K562 (cell line): ENCODE measurements at regions not wholly inside any gene's neighbourhood (a gene's known extent, or its start where the extent isn't known, plus 50 kb on each side); places are given as distances from the start of the nearest gene placed in this dataset.

Experiments
- ATAC-seq: fragments of 200-7000 bp; cut with Tn5 transposase; 3 replicates; pipeline ENCODE4 v1.9.1; 2020; ENCODE audit warnings: moderate library complexity
- BruUV-seq: library from RNA; stranded (reverse); fragments of 400-500 nt; replicated peaks from 2 replicates; lab custom pipeline; 2021; lab: Mats Ljungman, UMichigan
- CTCF ChIA-PET: fragments of 300-600 bp; formaldehyde crosslinking; extraction: SDS; loops from one replicate; lab custom pipeline; 2021; ENCODE audit warnings: low intra/inter-chr PET ratio; lab: Yijun Ruan, JAX
- POLR2A ChIA-PET: fragments of 300-600, 350-650 bp; sonication (Branson Sonifier 250); formaldehyde crosslinking; extraction: SDS; loops from one replicate; lab custom pipeline; 2021; ENCODE audit warnings: antibody characterized with exemption, inconsistent platforms; lab: Yijun Ruan, JAX
- DNase-seq, 4 experiments: peaks; one replicate each; pipeline versions ENCODE4 v3.0.0 to v3.0.0-alpha.2; 2011 to 2018; ENCODE audit warnings: low spot score in 3 of 4, mixed read lengths in 3 of 4; ENCODE audit errors: extremely low read depth in 1 of 4
- FAIRE-seq: peaks from 2 replicates; lab custom pipeline; 2011; peaks lifted over from hg19 to GRCh38; lab: Jason Lieb, UNC
- H2AFZ ChIP-seq: 2 replicates; pipeline ENCODE4 v1.6.0; 2011; ENCODE audit warnings: low read depth, low read length, control low read depth, inconsistent platforms
- H3K27ac ChIP-seq: fragments of 200-600 bp; 3 replicates; pipeline ENCODE4 v1.8.0; 2011; ENCODE audit warnings: low read depth, mild to moderate bottlenecking, control low read depth, inconsistent platforms, low read length, moderate library complexity, mixed read lengths; ENCODE audit errors: extremely low read depth
- H3K27me3 ChIP-seq, 2 experiments: fragments of 300-600 bp in 1 of 2; 2 replicates in 1 of 2; 3 replicates in 1 of 2; pipeline versions ENCODE4 v1.6.0 to v1.8.0; 2011; ENCODE audit warnings: inconsistent platforms in 2 of 2, low read length in 2 of 2, mild to moderate bottlenecking in 1 of 2, mixed read lengths in 1 of 2, moderate library complexity in 1 of 2; ENCODE audit not compliant: control insufficient read depth in 2 of 2, insufficient read depth in 2 of 2
- H3K36me3 ChIP-seq: fragments of 300-600 bp; 3 replicates; pipeline ENCODE4 v1.8.0; 2011; ENCODE audit warnings: mild to moderate bottlenecking, low read length, inconsistent platforms; ENCODE audit not compliant: control insufficient read depth, insufficient read depth
- H3K4me1 ChIP-seq, 2 experiments: fragments of 200-600 bp in 1 of 2; replicated peaks in 1 of 2; 2 replicates in 1 of 2; 3 replicates in 1 of 2; pipeline versions ENCODE4 v1.5.1 to v1.8.0; 2011; ENCODE audit warnings: inconsistent platforms in 2 of 2, low read length in 2 of 2, mild to moderate bottlenecking in 1 of 2, mixed read lengths in 1 of 2, moderate library complexity in 1 of 2; ENCODE audit not compliant: control insufficient read depth in 2 of 2, insufficient read depth in 2 of 2
- H3K4me2 ChIP-seq: 2 replicates; pipeline ENCODE4 v1.6.1; 2011; ENCODE audit warnings: low read length, control low read depth, inconsistent platforms, mixed read lengths; ENCODE audit not compliant: insufficient read depth
- H3K4me3 ChIP-seq: fragments of 200-600 bp; sonication (generic), shearing (Covaris generic); 2 replicates; pipeline ENCODE4 v1.5.1; 2016; ENCODE audit warnings: control low read depth, inconsistent platforms
- H3K79me2 ChIP-seq: fragments of 200-600 bp; 3 replicates; pipeline ENCODE4 v1.8.0; 2011; ENCODE audit warnings: low read length, inconsistent platforms; ENCODE audit not compliant: control insufficient read depth, insufficient read depth
- H3K9ac ChIP-seq, 2 experiments: 2 replicates each; pipeline versions ENCODE4 v1.6.0 to v1.6.1; 2011; ENCODE audit warnings: low read depth in 2 of 2, low read length in 2 of 2, control low read depth in 1 of 2, inconsistent platforms in 1 of 2, mild to moderate bottlenecking in 1 of 2, mixed read lengths in 1 of 2; ENCODE audit not compliant: insufficient read depth in 1 of 2
- H3K9me1 ChIP-seq: one replicate; pipeline ENCODE4 v1.6.0; 2011; ENCODE audit warnings: inconsistent platforms, mild to moderate bottlenecking, low read length, moderate library complexity; ENCODE audit not compliant: control insufficient read depth, insufficient read depth
- H3K9me3 ChIP-seq: replicated peaks from 2 replicates; pipeline ENCODE4 v1.5.1; 2011; ENCODE audit warnings: low read depth, low read length, inconsistent platforms; ENCODE audit not compliant: control insufficient read depth, insufficient read depth
- H4K20me1 ChIP-seq: replicated peaks from 2 replicates; pipeline ENCODE4 v1.6.1; 2011; ENCODE audit warnings: low read length, inconsistent platforms, mixed read lengths; ENCODE audit not compliant: control insufficient read depth, insufficient read depth
- BMI1 ChIP-seq: fragments of 150-350 bp; IDR thresholded peaks from 2 replicates; pipeline ENCODE4 v1.6.1; 2014; ENCODE audit warnings: low read length
- CBX1 ChIP-seq: sonication (generic); IDR thresholded peaks from 2 replicates; pipeline ENCODE4 v1.6.1; 2016; ENCODE audit warnings: antibody characterized with exemption, low read depth, mild to moderate bottlenecking
- CREM ChIP-seq: IDR thresholded peaks from 2 replicates; pipeline ENCODE4 v1.6.1; 2014; ENCODE audit warnings: antibody characterized with exemption, low read depth
- CTCFL ChIP-seq: IDR thresholded peaks from 2 replicates; pipeline ENCODE4 v1.6.1; 2011; ENCODE audit warnings: borderline replicate concordance, low read depth, mild to moderate bottlenecking, moderate library complexity, low read length; ENCODE audit not compliant: insufficient read depth, poor library complexity, severe bottlenecking
- IRF1 ChIP-seq: sonication (generic); formaldehyde crosslinking; IDR thresholded peaks from 2 replicates; pipeline ENCODE4 v1.8.0; 2022; ENCODE audit warnings: missing genetic modification reagents, mild to moderate bottlenecking, borderline replicate concordance
- IRF9 ChIP-seq: fragments of 450-650 bp; IDR thresholded peaks from 2 replicates; pipeline ENCODE4 v1.6.1; 2016; ENCODE audit warnings: missing biosample characterization, missing genetic modification characterization
- OTX1 ChIP-seq: fragments of 450-650 bp; formaldehyde crosslinking; IDR thresholded peaks from 2 replicates; pipeline ENCODE4 v1.4.0; 2022; ENCODE audit warnings: mild to moderate bottlenecking
- ZHX1 ChIP-seq: fragments of 150-350 bp; conservative IDR thresholded peaks from 2 replicates; pipeline ENCODE4 v1.6.1; 2014; ENCODE audit warnings: low read length
- ZNF75A ChIP-seq: fragments of 450-650 bp; formaldehyde crosslinking; IDR thresholded peaks from 2 replicates; pipeline ENCODE4 v1.4.0; 2020; ENCODE audit warnings: mild to moderate bottlenecking
- WGBS: fragments of 100-300 bp; shearing (Covaris generic); methylation state at CpG from one replicate; pipeline ENCODE4 v1.1.6; 2016; ENCODE audit warnings: low coverage, mixed read lengths; ENCODE audit not compliant: insufficient coverage; ENCODE audit errors: missing lambda C conversion rate; 5-methylcytosine and 5-hydroxymethylcytosine counted together
- in situ Hi-C: fragments of 300-500 bp; cut with MboI; formaldehyde crosslinking; loops from 4 replicates; pipeline ENCODE4 v1.15.0; 2018; ENCODE audit warnings: inconsistent platforms, mixed read lengths
- intact Hi-C: fragments of 100-400 bp; cut with micrococcal nuclease; formaldehyde crosslinking; loops from 2 replicates; pipeline ENCODE4 v1.14.2; 2022

GRCh38 chr4:161303551-161303950 is 860.2 kb downstream of the FSTL5 start (continued):
- no peak for TF ChIP-seq CTCFL

GRCh38 chr4:161291222-161291621 is 872.6 kb downstream of the FSTL5 start:
- Histone ChIP-seq H3K4me1 (no peaks in the 10 kb centered on the region), H3K9me1 (no peaks in the 10 kb centered on the region), H3K9me3 (no peaks in the 10 kb centered on the region), H4K20me1 (no peaks in the 10 kb centered on the region), H3K36me3 (no peaks in the 10 kb centered on the region), H3K79me2 (no peaks in the 10 kb centered on the region), H2AFZ (no peak overlapping the region), H3K27ac (no peak overlapping the region), H3K4me2 (no peak overlapping the region), H3K27me3 (no peaks in the 10 kb centered on the region), H3K9ac (no peak overlapping the region), H3K4me3 (no peak overlapping the region)
- TF ChIP-seq IRF9 (tag) = no peak
- no peak for TF ChIP-seq ZNF75A (CRISPR knock-in tag)
- TF ChIP-seq CBX1 = no peak
- no peak for TF ChIP-seq CREM
- TF ChIP-seq IRF1 = no peak
- no peak for TF ChIP-seq ZHX1
- TF ChIP-seq OTX1 = no peak
- no peak for TF ChIP-seq BMI1
- intact Hi-C loops = no loop called here
- FAIRE-seq (no peak), ATAC-seq (no peak), DNase-seq (no peak)
- no TSS peak for BruUV-seq
- ChIA-PET CTCF (no interaction called here), POLR2A (no interaction called here)
- in situ Hi-C loops = no loop called here
- WGBS = 0% methylated on average over 2 of the region's 5 CpGs
